ENCODE measurements at regions not wholly inside any gene's neighbourhood (a gene's known extent, or its start where the extent isn't known, plus 50 kb on each side); places are given as distances from the start of the nearest gene placed in this dataset.

- no peak for DNase-seq (ENCODE audit: low read depth in 4 of 4, low spot score in 3 of 4)
Measured at GRCh38 chr1:214823311-214824117, 220.5 kb downstream of the CENPF start.

GRCh38 chr1:214824763-214825162 lies 221.8 kb downstream of the CENPF start:
- DNase-seq (ENCODE audit: low read depth in 4 of 4, low spot score in 3 of 4), result no peak

GRCh38 chr1:214826619-214827018 lies 223.6 kb downstream of the CENPF start:
- DNase-seq (ENCODE audit: low read depth in 4 of 4, low spot score in 3 of 4), result no peak

GRCh38 chr1:214827883-214828282 lies 224.9 kb downstream of the CENPF start:
- DNase-seq (ENCODE audit: low read depth in 4 of 4, low spot score in 3 of 4), result no peak

GRCh38 chr1:214830941-214831340 lies 227.9 kb downstream of the CENPF start:
- DNase-seq (ENCODE audit: low read depth in 4 of 4, low spot score in 3 of 4), result no peak

- no peak for DNase-seq (ENCODE audit: low read depth in 4 of 4, low spot score in 3 of 4)
Measured at GRCh38 chr1:214831956-214832355, 229.0 kb downstream of the CENPF start.

- DNase-seq (ENCODE audit: low read depth in 4 of 4, low spot score in 3 of 4), result no peak
Measured at GRCh38 chr1:214833178-214833756, 230.3 kb downstream of the CENPF start.

- DNase-seq (ENCODE audit: low read depth in 4 of 4, low spot score in 3 of 4), result no peak
Measured at GRCh38 chr1:214837376-214837775, 234.4 kb downstream of the CENPF start.

- DNase-seq (ENCODE audit: low read depth in 4 of 4, low spot score in 3 of 4), result no peak
Measured at GRCh38 chr1:214838351-214838750, 235.4 kb downstream of the CENPF start.

- no peak for DNase-seq (ENCODE audit: low read depth in 4 of 4, low spot score in 3 of 4)
Measured at GRCh38 chr1:214840356-214840755, 237.4 kb downstream of the CENPF start.

GRCh38 chr1:214842856-214843255 lies 239.7 kb upstream of the KCNK2 start:
- DNase-seq (ENCODE audit: low read depth in 4 of 4, low spot score in 3 of 4), result no peak

GRCh38 chr1:214843281-214843680 lies 239.3 kb upstream of the KCNK2 start:
- no peak for DNase-seq (ENCODE audit: low read depth in 4 of 4, low spot score in 3 of 4)

GRCh38 chr1:214844319-214844718 lies 238.2 kb upstream of the KCNK2 start:
- no peak for DNase-seq (ENCODE audit: low read depth in 4 of 4, low spot score in 3 of 4)

GRCh38 chr1:214846276-214846675 lies 236.3 kb upstream of the KCNK2 start:
- DNase-seq (ENCODE audit: low read depth in 4 of 4, low spot score in 3 of 4), result no peak

- peak in 2 of 4 donors; percentile 15 to 16 for DNase-seq (ENCODE audit: low read depth in 4 of 4, low spot score in 3 of 4)
Measured at GRCh38 chr1:214847071-214847810, 235.3 kb upstream of the KCNK2 start.

- DNase-seq (ENCODE audit: low read depth in 4 of 4, low spot score in 3 of 4), result no peak
Measured at GRCh38 chr1:214848101-214848500, 234.4 kb upstream of the KCNK2 start.

- DNase-seq (ENCODE audit: low read depth in 4 of 4, low spot score in 3 of 4), result no peak
Measured at GRCh38 chr1:214850432-214851050, 232.0 kb upstream of the KCNK2 start.

- no peak for DNase-seq (ENCODE audit: low read depth in 4 of 4, low spot score in 3 of 4)
Measured at GRCh38 chr1:214853340-214853739, 229.2 kb upstream of the KCNK2 start.

- no peak for DNase-seq (ENCODE audit: low read depth in 4 of 4, low spot score in 3 of 4)
Measured at GRCh38 chr1:214854126-214854875, 228.2 kb upstream of the KCNK2 start.

GRCh38 chr1:214856843-214857242 lies 225.7 kb upstream of the KCNK2 start:
- no peak for DNase-seq (ENCODE audit: low read depth in 4 of 4, low spot score in 3 of 4)
